HL-60 (cell line): ENCODE measurements at regions not wholly inside any gene's neighbourhood (a gene's known extent, or its start where the extent isn't known, plus 50 kb on each side); places are given as distances from the start of the nearest gene placed in this dataset.

Experiments
- CTCF ChIP-seq: IDR thresholded peaks from one replicate; pipeline ENCODE4 v1.5.1; 2011; ENCODE audit warnings: low read length, control low read depth, inconsistent platforms; ENCODE audit not compliant: insufficient read depth
- POLR2AphosphoS5 ChIP-seq: IDR thresholded peaks from 2 replicates; pipeline ENCODE4 v1.6.1; 2012; ENCODE audit warnings: low read depth

- TF ChIP-seq CTCF = no peak
- no peak for TF ChIP-seq POLR2AphosphoS5
Measured at GRCh38 chr16:18018376-18018775, 318.2 kb downstream of the NPIPA8 start.
